Lower lobe of right lung (tissue), 2 donors: ENCODE measurements at regions not wholly inside any gene's neighbourhood (a gene's known extent, or its start where the extent isn't known, plus 50 kb on each side); places are given as distances from the start of the nearest gene placed in this dataset.

Experiments
- ATAC-seq, 2 donors: fragments of 200-7000 bp; cut with Tn5 transposase; one replicate each; pipeline ENCODE4 v1.9.1; 2020 to 2022; ENCODE audit warnings: mild to moderate bottlenecking in 2 of 2, moderate library complexity in 2 of 2
- DNase-seq: peaks from one replicate; pipeline ENCODE4 v3.0.0-alpha.2; 2020
- H3K27ac ChIP-seq: fragments of 200-600 bp; one replicate; pipeline ENCODE4 v1.8.0; 2022
- H3K27me3 ChIP-seq: fragments of 200-600 bp; one replicate; pipeline ENCODE4 v1.8.0; 2022; ENCODE audit warnings: low read depth
- H3K36me3 ChIP-seq: fragments of 200-600 bp; one replicate; pipeline ENCODE4 v1.8.0; 2022; ENCODE audit warnings: mild to moderate bottlenecking
- H3K4me1 ChIP-seq: fragments of 200-600 bp; one replicate; pipeline ENCODE4 v1.8.0; 2022
- H3K4me3 ChIP-seq: fragments of 200-600 bp; one replicate; pipeline ENCODE4 v1.8.0; 2022; ENCODE audit warnings: mild to moderate bottlenecking
- H3K9me3 ChIP-seq: fragments of 200-600 bp; one replicate; pipeline ENCODE4 v1.8.0; 2022
- intact Hi-C: fragments of 100-400 bp; cut with DNase I; formaldehyde crosslinking; loops from one replicate; pipeline ENCODE4 v1.11.0; 2022
- TF ChIP-seq, protein P1 (sequence below): fragments of 200-600 bp; IDR thresholded peaks from one replicate; pipeline ENCODE4 v1.8.0; 2022; ENCODE audit warnings: antibody characterized with exemption, mild to moderate bottlenecking
- donor health status: DM: no; HTN: yes; CAD: no; lungs with severe emphysema.

DNA sequence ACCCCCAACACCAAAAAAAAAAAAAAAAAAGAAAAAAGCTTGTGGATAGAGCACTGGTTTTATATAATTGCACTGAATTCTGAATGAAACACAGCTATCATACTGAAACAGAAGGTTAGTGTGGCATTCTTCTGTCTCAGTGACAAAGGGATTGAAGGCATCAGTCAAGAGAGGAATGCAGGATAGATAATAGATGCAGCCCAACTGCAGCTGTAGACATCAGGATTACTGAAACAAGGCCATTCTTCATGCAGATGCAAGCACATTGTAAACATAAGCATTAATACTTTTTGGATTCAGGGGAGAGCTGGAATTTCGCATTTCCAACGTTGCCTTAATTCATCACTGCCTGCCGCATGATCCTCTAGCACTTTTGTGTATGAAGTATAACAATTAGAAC is 897.4 kb upstream of the KLHL29 start:
- H3K27me3 ChIP-seq, result no peaks in the 10 kb centered on the region
- DNase-seq, result no peak
- TF ChIP-seq, protein P1, sequence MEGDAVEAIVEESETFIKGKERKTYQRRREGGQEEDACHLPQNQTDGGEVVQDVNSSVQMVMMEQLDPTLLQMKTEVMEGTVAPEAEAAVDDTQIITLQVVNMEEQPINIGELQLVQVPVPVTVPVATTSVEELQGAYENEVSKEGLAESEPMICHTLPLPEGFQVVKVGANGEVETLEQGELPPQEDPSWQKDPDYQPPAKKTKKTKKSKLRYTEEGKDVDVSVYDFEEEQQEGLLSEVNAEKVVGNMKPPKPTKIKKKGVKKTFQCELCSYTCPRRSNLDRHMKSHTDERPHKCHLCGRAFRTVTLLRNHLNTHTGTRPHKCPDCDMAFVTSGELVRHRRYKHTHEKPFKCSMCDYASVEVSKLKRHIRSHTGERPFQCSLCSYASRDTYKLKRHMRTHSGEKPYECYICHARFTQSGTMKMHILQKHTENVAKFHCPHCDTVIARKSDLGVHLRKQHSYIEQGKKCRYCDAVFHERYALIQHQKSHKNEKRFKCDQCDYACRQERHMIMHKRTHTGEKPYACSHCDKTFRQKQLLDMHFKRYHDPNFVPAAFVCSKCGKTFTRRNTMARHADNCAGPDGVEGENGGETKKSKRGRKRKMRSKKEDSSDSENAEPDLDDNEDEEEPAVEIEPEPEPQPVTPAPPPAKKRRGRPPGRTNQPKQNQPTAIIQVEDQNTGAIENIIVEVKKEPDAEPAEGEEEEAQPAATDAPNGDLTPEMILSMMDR, result no peak
- H3K27ac ChIP-seq, result no peak overlapping the region
- ATAC-seq, result no peak
- no peaks in the 10 kb centered on the region for H3K36me3 ChIP-seq
- no peak overlapping the region for H3K4me3 ChIP-seq
- no peaks in the 10 kb centered on the region for H3K4me1 ChIP-seq
- intact Hi-C loops, result no loop called here
- H3K9me3 ChIP-seq, result no peaks in the 10 kb centered on the region

DNA sequence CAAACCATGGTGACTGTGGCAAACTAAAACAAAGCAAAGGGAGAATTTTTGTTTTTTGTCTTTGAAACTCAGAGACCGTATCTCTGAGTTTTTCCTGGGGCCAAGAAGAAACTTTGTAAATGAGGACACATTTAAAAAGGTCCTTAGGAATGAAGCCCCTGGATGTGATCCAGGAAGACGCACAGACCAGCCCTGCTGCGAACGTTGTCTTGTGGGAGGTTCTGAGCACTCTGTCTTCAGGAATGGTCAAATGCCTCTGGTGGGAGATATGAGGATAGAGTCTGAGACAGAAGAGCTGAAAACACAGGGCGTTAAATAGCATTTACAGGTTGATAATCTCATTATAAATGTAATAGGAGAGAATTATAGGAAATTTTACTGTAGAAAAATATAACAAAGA is 893.5 kb upstream of the KLHL29 start:
- ATAC-seq (no peak), DNase-seq (no peak)
- Histone ChIP-seq H3K4me3 (no peak overlapping the region), H3K36me3 (no peaks in the 10 kb centered on the region), H3K27me3 (no peaks in the 10 kb centered on the region), H3K27ac (no peak overlapping the region), H3K4me1 (no peaks in the 10 kb centered on the region), H3K9me3 (no peaks in the 10 kb centered on the region)
- intact Hi-C loops, result no loop called here
- TF ChIP-seq, protein P1, result no peak

DNA sequence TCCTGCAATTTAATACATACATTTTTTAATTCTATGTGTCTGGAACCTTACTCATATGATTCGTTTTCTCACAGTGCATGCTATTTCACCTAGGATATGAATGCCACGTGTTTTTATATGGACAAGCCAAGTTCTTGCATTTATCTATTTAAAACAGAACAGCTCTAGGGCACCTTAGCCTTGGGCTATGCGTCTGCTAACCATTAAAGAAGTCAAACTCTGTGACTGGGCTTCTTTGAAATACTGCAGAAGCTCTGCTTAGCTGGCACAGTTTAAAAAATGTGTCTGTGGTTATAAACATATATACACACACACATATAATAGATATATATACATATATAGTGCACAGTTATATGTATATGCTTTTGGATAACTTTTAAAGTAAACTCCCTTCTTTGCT is 890.8 kb upstream of the KLHL29 start:
- TF ChIP-seq, protein P1, result no peak

DNA sequence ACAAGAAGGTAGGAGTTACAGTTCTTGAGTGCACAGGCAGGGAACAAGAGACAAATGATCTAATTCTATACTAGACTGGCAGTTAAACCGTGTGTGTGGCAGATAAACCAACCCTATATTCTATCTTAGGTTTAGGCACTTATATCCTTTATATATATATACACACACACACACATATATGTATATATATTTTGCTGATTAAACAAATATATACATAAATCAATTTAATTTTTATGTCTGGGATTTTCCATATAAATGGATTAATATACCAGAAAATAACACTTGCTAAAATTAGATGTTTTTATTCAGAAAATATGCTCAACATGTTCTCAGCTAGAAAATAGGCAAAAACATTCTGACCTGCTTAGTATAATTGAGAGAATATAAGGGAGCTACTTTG is 887.9 kb upstream of the KLHL29 start:
- TF ChIP-seq, protein P1, result no peak
- no peak for ATAC-seq
- H3K9me3 ChIP-seq, result no peaks in the 10 kb centered on the region
- no peak overlapping the region for H3K27ac ChIP-seq
- no peaks in the 10 kb centered on the region for H3K27me3 ChIP-seq
- no peaks in the 10 kb centered on the region for H3K4me1 ChIP-seq
- intact Hi-C loops, result no loop called here
- H3K4me3 ChIP-seq, result no peak overlapping the region
- H3K36me3 ChIP-seq, result no peaks in the 10 kb centered on the region
- no peak for DNase-seq

More for the DNA sequence above, 890.8 kb upstream of the KLHL29 start:
- intact Hi-C loops, result no loop called here
- DNase-seq, result no peak
- no peak overlapping the region for H3K4me3 ChIP-seq
- no peaks in the 10 kb centered on the region for H3K36me3 ChIP-seq
- no peaks in the 10 kb centered on the region for H3K9me3 ChIP-seq
- no peaks in the 10 kb centered on the region for H3K27me3 ChIP-seq
- no peaks in the 10 kb centered on the region for H3K4me1 ChIP-seq
- no peak for ATAC-seq
- H3K27ac ChIP-seq, result no peak overlapping the region

DNA sequence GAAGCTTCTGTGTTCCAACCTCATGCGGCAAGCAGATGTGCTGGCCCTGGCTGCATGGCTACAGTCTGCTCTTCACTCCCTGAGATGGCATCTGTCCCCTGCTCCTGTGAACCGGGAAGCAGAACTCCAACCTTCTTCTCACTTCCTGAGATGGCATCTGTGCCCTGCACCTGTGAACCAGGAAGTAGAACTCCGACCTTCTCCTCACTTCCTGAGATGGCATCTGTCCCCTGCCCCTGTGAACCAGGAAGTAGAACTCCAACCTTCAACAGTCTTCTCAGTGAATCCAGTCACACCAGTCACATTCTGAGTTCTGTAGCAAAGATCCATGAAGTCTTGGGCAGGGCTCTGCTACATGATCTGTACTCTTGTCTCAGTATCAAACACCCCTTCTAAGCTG is 887.2 kb upstream of the KLHL29 start:
- Histone ChIP-seq H3K9me3 (no peaks in the 10 kb centered on the region), H3K27me3 (no peaks in the 10 kb centered on the region), H3K4me3 (no peak overlapping the region), H3K36me3 (no peaks in the 10 kb centered on the region), H3K4me1 (no peaks in the 10 kb centered on the region), H3K27ac (no peak overlapping the region)
- ATAC-seq (no peak), DNase-seq (no peak)
- TF ChIP-seq, protein P1, result no peak
- intact Hi-C loops, result no loop called here
